Gastroesophageal sphincter (tissue), 4 donors: ENCODE measurements at regions not wholly inside any gene's neighbourhood (a gene's known extent, or its start where the extent isn't known, plus 50 kb on each side); places are given as distances from the start of the nearest gene placed in this dataset.

Experiments
- ATAC-seq: fragments of 150-250 bp; one replicate; pipeline ENCODE4 v1.9.1; 2016; ENCODE audit warnings: mild to moderate bottlenecking, moderate library complexity
- H3K27ac ChIP-seq, 4 donors: fragments of 200-600 bp; sonication (generic) in 3 of 4; 1 replicate in 3 of 4; 2 replicates in 1 of 4; pipeline ENCODE4 v1.5.1; 2016 to 2019
- H3K27me3 ChIP-seq: fragments of 200-600 bp; sonication (generic); one replicate; pipeline ENCODE4 v1.5.1; 2019
- H3K36me3 ChIP-seq, 2 donors: fragments of 200-600 bp; sonication (generic); one replicate each; pipeline ENCODE4 v1.5.1; 2019; ENCODE audit warnings: control low read depth in 1 of 2
- H3K4me1 ChIP-seq, 3 donors: fragments of 200-600 bp; sonication (generic); 1 replicate in 2 of 3; 2 replicates in 1 of 3; pipeline ENCODE4 v1.5.1; 2016 to 2019; ENCODE audit warnings: control low read depth in 2 of 3
- H3K4me3 ChIP-seq, 2 donors: fragments of 200-600 bp; sonication (generic); one replicate each; pipeline ENCODE4 v1.5.1; 2019; ENCODE audit warnings: mild to moderate bottlenecking in 1 of 2, moderate library complexity in 1 of 2
- H3K9me3 ChIP-seq, 3 donors: fragments of 200-600 bp; sonication (generic); one replicate each; pipeline ENCODE4 v1.5.1; 2017 to 2019; ENCODE audit warnings: control low read depth in 2 of 3
- EP300 ChIP-seq: sonication (generic); formaldehyde crosslinking; IDR thresholded peaks from one replicate; pipeline ENCODE4 v1.6.1; 2017; ENCODE audit warnings: antibody characterized with exemption, mild to moderate bottlenecking
- POLR2A ChIP-seq, 2 donors: fragments of 450-650 bp; IDR thresholded peaks; one replicate each; pipeline ENCODE4 v1.6.1; 2017; ENCODE audit warnings: antibody characterized with exemption in 2 of 2, mild to moderate bottlenecking in 2 of 2, moderate library complexity in 1 of 2
- POLR2AphosphoS5 ChIP-seq: sonication (generic); formaldehyde crosslinking; IDR thresholded peaks from one replicate; pipeline ENCODE4 v1.6.1; 2017; ENCODE audit warnings: antibody characterized with exemption
- WGBS, 2 donors: methylation state at CpG; one replicate each; pipeline ENCODE4 v1.1.5; 2018; ENCODE audit warnings: low coverage in 1 of 2; 5-methylcytosine and 5-hydroxymethylcytosine counted together
- TF ChIP-seq, protein P1 (sequence below), 4 experiments: fragments of 200-600 bp in 2 of 4; fragments of 450-650 bp in 2 of 4; sonication (generic) in 1 of 4; IDR thresholded peaks; one replicate each; pipeline ENCODE4 v1.5.1; 2017 to 2019; ENCODE audit warnings: antibody characterized with exemption in 4 of 4, mild to moderate bottlenecking in 2 of 4, moderate library complexity in 2 of 4

DNA sequence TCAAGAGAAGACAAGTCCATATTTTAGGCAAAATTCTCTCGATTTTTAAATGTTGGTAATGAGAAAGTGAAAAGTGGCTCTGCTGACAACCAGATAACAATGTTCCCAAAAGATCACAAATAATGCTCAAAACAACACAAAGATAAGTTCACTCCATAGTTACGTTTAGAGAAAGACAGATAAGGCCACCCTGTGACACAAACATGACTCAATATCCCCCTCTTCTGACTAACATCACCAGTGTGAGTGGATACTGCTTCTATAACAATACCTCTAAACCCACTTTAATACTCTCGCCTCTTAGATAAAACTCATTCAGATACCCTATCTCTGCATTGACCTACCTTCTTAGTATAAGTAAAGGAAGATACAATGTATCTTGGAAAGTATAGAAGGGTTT, 51.2 kb upstream of the RGS7 start:
- peaks cover 8% of the 10 kb centered on the region for H3K27me3 ChIP-seq
- H3K4me3 ChIP-seq = no peak overlapping the region
- H3K9me3 ChIP-seq = no peaks in the 10 kb centered on the region
- TF ChIP-seq POLR2A (IDR thresholded peaks at IDR 0.05) = no peak
- no peak for TF ChIP-seq EP300
- no peak for TF ChIP-seq POLR2AphosphoS5
- TF ChIP-seq, protein P1, sequence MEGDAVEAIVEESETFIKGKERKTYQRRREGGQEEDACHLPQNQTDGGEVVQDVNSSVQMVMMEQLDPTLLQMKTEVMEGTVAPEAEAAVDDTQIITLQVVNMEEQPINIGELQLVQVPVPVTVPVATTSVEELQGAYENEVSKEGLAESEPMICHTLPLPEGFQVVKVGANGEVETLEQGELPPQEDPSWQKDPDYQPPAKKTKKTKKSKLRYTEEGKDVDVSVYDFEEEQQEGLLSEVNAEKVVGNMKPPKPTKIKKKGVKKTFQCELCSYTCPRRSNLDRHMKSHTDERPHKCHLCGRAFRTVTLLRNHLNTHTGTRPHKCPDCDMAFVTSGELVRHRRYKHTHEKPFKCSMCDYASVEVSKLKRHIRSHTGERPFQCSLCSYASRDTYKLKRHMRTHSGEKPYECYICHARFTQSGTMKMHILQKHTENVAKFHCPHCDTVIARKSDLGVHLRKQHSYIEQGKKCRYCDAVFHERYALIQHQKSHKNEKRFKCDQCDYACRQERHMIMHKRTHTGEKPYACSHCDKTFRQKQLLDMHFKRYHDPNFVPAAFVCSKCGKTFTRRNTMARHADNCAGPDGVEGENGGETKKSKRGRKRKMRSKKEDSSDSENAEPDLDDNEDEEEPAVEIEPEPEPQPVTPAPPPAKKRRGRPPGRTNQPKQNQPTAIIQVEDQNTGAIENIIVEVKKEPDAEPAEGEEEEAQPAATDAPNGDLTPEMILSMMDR (IDR thresholded peaks at IDR 0.05) = no peak
- 46 to 49% methylated on average over 3 of the region's 3 CpGs for WGBS, 2 donors
- no peaks in the 10 kb centered on the region for H3K36me3 ChIP-seq
- H3K4me1 ChIP-seq = no peaks in the 10 kb centered on the region
- no peak for ATAC-seq
- H3K27ac ChIP-seq = no peak overlapping the region
